Medulla oblongata (tissue), 1 donor: ENCODE measurements at regions not wholly inside any gene's neighbourhood (a gene's known extent, or its start where the extent isn't known, plus 50 kb on each side); places are given as distances from the start of the nearest gene placed in this dataset.
"Not testable (repeated sequence)": the region's sequence is repeated elsewhere in the genome, so short reads cannot be mapped to it uniquely, and the experiment has no call there.

ENCODE experiments used
- DNase-seq: peaks from one replicate; pipeline ENCODE4 v3.0.0-alpha.2; 2015; ENCODE audit errors: extremely low spot score

- no peak for DNase-seq
Observed at GRCh38 chr1:104945406-104945805, 1195.7 kb downstream of the AMY1C start.

GRCh38 chr1:104946558-104947210 lies 1197.0 kb downstream of the AMY1C start:
- DNase-seq: no peak

DNA sequence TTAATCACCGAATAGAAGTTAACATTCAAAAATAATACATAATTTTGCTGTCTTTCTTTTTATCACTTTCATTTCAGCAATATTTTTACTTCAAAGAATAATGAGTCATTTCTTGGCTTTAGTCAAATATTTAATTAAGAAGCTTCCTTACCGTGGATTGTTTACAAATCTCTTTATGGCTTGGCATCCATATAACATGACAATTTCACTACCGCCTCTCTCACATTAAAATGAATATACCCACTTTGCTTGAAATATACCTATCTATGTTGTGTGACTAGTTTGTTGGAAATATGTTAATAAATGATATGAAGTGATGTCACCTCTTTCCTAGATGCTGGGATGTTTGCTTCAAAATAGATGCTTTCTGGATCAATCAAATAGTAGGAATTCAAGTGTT lies 1203.9 kb downstream of the AMY1C start:
- no peak for DNase-seq

DNA sequence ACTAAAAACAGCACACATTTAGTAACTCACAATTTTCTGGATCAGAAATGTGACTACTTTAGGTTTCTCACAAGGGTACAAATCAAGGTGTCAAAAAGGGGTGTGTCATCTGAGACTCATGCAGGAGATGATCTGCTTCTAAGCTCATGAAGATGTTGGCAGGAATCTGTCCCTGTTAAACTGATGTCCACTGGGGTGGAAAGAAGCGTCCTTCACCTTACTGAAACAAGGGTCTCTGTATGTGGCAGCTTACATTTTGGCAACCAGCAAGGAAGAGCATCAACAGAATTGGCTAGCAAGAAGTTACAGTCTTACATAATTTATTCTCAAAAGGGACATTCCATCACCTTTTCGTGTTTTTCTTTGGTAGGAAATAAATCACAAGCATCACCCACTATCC lies 1223.8 kb downstream of the AMY1C start:
- no peak for DNase-seq

DNA sequence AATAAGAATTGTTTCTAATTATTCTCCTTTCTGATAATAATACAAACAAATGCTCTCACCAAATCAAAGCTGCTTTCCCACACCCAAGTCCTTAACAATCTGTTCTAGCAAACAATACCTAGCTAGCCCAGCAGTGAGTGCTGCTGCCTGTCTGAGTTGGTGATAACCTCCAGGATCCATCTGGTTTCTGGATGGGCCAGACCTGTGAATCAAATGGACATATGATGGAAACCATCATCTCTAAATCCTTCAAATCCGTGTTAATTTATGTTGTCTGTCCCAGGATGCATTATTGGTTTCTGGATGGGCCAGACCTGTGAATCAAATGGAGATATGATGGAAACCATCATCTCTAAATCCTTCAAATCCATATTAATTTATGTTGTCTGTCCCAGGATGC lies 1230.0 kb downstream of the AMY1C start:
- no peak for DNase-seq

DNA sequence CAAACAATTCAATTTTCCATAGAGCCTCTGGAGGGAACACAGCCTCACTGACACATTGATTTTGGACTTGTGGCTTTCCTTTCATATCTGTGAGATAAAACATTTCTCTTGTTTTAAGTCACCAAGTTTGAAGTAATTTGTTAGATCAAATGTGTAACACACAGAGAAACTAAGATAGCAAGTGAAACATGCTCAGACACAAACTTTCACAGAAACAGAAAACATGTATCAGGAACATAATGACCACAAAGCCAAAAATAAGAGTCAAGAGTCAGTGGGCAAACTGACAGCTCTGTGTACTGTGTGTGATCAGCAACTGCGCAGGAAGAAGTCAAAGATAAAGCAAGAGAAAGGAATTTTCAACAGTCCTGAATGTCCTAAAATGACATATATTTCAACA lies 1237.5 kb downstream of the AMY1C start:
- no peak for DNase-seq

DNA sequence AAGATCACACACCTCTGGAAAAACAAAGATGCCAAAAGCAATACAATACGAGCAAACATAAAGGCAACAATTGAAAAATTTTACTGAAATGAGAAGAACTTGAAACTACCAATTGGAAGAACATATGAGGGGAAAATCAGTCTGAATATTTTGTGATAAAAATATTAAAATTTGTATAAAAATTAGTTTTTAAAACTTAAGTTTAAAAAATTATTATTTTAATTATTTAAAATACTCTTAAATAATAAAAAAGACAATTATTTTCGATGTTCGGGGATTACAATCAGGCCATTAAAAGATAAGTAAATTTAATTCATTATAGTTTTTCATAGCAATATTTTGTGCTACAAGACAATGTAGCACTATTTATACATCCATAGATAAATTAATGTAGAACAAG lies 1239.3 kb downstream of the AMY1C start:
- no peak for DNase-seq

- no peak for DNase-seq
Observed at GRCh38 chr1:104991702-104992101, 1242.0 kb downstream of the AMY1C start.

GRCh38 chr1:105000793-105001192 lies 1251.1 kb downstream of the AMY1C start:
- DNase-seq: no peak

- DNase-seq: no peak
Observed at GRCh38 chr1:105004515-105004914, 1254.8 kb downstream of the AMY1C start.

- no peak for DNase-seq
Observed at GRCh38 chr1:105005594-105006195, 1256.0 kb downstream of the AMY1C start.

DNA sequence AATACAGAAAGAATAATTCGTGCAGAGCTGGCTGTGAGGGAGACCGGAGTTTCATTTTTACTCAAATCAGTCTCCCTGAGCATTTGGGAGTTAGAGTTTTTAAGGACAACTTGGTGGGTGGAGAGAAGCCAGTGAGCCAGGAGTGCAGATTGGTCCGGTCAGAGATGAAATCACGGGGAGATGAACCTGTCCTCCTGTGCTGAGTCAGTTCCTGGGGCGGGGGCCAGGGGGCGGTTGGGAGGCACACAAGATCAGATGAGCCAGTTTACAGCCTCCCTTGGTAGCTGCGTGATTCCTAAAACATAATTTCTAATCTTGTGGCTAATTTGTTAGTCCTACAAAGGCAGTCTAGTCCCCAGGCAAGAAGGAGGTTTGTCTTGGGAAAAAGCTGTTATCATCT lies 1267.9 kb downstream of the AMY1C start:
- DNase-seq: no peak

- no peak for DNase-seq
Observed at GRCh38 chr1:105023719-105024118, 1274.0 kb downstream of the AMY1C start.

- DNase-seq: no peak
Observed at GRCh38 chr1:105027838-105028471, 1278.3 kb downstream of the AMY1C start.

- no peak for DNase-seq
Observed at GRCh38 chr1:105072446-105072845, 1322.7 kb downstream of the AMY1C start.

- no peak for DNase-seq
Observed at GRCh38 chr1:105072850-105073249, 1323.2 kb downstream of the AMY1C start.

- no peak for DNase-seq
Observed at GRCh38 chr1:105073660-105074059, 1324.0 kb downstream of the AMY1C start.

GRCh38 chr1:105083611-105084010 lies 1333.9 kb downstream of the AMY1C start:
- DNase-seq: no peak

- DNase-seq: no peak
Observed at GRCh38 chr1:105087506-105087905, 1337.8 kb downstream of the AMY1C start.

DNA sequence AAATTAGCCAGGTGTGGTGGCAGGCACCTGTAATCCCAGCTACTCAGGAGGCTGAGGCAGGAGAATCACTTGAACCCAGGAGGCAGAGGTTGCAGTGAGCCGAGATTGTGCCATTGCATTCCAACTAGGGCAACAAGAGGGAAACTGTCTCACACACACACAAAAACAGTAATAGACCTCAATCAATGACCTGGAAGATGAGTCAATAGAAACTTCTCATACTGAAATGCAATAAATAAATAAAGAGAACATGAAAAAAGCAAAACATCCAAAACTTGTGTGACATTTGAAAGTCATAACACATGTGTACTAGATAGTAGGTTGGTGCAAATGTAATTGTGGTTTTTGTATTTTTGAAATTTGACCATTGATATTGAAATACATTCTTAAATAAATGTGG lies 1338.5 kb downstream of the AMY1C start:
- no peak for DNase-seq

GRCh38 chr1:105093893-105094292 lies 1344.2 kb downstream of the AMY1C start:
- not testable (repeated sequence) for DNase-seq

- no peak for DNase-seq
Observed at GRCh38 chr1:105100102-105100501, 1350.4 kb downstream of the AMY1C start.

DNA sequence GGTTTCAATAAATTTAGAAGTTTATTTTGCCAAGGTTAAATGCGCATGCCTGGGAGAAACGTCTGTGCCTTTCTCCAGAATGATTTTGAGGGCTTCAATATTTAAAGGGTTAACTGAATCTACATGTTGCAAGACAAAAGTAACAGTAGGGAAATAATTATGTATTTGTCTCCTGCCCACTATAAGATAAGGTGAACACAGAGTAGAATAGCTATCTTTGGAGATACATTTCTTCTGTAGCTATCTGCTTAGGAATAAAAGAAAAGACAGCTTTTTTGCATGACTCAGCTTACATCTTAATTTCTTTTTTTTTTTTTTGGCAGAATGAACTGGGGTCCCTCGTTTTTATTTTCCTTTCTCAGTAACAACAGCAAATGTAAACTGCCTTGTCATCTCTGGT lies 1351.6 kb downstream of the AMY1C start:
- no peak for DNase-seq
